AG04449 (cell line): ENCODE measurements at regions not wholly inside any gene's neighbourhood (a gene's known extent, or its start where the extent isn't known, plus 50 kb on each side); places are given as distances from the start of the nearest gene placed in this dataset.

Experiments used
- CTCF ChIA-PET: fragments of 350-600 bp; formaldehyde crosslinking; extraction: SDS; loops from one replicate; lab custom pipeline; 2021; ENCODE audit warnings: antibody characterized with exemption; lab: Yijun Ruan, JAX
- POLR2A ChIA-PET: fragments of 400-600, 350-600 bp; formaldehyde crosslinking; extraction: SDS; loops from one replicate; lab custom pipeline; 2020; ENCODE audit warnings: antibody characterized with exemption, inconsistent platforms; lab: Yijun Ruan, JAX
- DNase-seq: peaks from one replicate; pipeline ENCODE4 v3.0.0-alpha.2; 2010; ENCODE audit warnings: low read depth, low spot score
- H3K4me3 ChIP-seq: 2 replicates; pipeline ENCODE4 v1.5.1; 2011; ENCODE audit warnings: low read depth, mild to moderate bottlenecking, control low read depth, low read length
- TF ChIP-seq, protein P1 (sequence below): IDR thresholded peaks from one replicate; pipeline ENCODE4 v1.5.1; 2011; ENCODE audit warnings: mild to moderate bottlenecking, moderate library complexity, low read length, control low read depth, inconsistent platforms; ENCODE audit not compliant: insufficient read depth; ENCODE audit errors: missing control alignments

DNA sequence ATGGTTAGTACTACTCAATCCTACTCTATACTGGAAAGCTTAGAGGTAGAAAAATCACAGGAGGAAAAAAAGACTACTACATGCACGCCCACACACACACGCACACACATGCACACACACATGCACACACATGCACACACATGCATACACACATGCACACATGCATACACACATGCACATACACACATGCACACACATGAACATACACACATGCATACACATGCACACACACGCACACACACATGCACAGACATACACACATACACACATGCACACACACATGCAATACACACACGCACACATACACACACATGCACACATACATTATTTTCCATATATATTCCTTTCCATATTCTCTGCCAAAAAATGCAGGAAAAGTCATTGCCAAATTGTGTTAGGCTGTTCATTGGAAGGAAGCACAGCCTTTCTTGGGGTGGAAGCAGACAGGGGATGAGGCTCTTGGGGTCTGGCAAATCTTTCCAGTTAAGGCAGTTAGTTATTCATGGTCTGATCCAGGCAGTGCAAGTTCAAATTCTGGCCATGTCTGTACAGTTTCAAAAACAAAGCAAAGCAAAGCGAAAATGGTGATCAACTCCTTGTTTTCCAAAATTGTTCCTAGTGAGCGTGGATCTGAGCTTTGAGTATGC is 187.9 kb upstream of the EGFLAM start:
- CTCF ChIA-PET: no interaction called here
- TF ChIP-seq, protein P1, sequence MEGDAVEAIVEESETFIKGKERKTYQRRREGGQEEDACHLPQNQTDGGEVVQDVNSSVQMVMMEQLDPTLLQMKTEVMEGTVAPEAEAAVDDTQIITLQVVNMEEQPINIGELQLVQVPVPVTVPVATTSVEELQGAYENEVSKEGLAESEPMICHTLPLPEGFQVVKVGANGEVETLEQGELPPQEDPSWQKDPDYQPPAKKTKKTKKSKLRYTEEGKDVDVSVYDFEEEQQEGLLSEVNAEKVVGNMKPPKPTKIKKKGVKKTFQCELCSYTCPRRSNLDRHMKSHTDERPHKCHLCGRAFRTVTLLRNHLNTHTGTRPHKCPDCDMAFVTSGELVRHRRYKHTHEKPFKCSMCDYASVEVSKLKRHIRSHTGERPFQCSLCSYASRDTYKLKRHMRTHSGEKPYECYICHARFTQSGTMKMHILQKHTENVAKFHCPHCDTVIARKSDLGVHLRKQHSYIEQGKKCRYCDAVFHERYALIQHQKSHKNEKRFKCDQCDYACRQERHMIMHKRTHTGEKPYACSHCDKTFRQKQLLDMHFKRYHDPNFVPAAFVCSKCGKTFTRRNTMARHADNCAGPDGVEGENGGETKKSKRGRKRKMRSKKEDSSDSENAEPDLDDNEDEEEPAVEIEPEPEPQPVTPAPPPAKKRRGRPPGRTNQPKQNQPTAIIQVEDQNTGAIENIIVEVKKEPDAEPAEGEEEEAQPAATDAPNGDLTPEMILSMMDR: no peak
- POLR2A ChIA-PET: no interaction called here
- H3K4me3 ChIP-seq: no peak overlapping the region
- no peak for DNase-seq

DNA sequence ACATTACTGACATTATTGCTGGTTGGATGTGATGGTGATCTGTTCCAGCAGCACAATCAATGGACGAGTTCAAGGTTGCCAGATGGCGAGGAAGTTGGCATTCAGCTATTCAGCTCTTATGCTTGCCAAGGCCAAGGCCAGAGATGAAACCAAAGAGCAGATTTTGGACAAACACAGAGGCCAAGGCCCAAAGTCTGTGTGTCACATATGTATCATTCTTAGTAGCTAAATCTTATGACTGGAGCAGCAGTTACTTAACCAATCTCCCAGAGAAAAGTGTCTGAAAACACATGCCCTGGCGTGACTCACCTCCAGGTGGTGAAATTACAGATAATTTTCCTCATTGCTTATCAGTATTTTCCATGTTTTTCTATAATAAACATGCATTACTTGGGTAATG is 189.0 kb upstream of the EGFLAM start:
- POLR2A ChIA-PET: no interaction called here
- TF ChIP-seq, protein P1: no peak
- H3K4me3 ChIP-seq: no peak overlapping the region
- no peak for DNase-seq
- CTCF ChIA-PET: no interaction called here

GRCh38 chr5:38060354-38060753 is 198.0 kb upstream of the EGFLAM start:
- CTCF ChIA-PET: no interaction called here
- H3K4me3 ChIP-seq: no peak overlapping the region
- POLR2A ChIA-PET: no interaction called here
- peak; percentile 12 for DNase-seq
- TF ChIP-seq, protein P1: no peak

- TF ChIP-seq, protein P1: no peak
- POLR2A ChIA-PET: no interaction called here
- DNase-seq: no peak
- CTCF ChIA-PET: no interaction called here
- H3K4me3 ChIP-seq: no peak overlapping the region
Observed at GRCh38 chr5:38059876-38060275, 198.5 kb upstream of the EGFLAM start.

DNA sequence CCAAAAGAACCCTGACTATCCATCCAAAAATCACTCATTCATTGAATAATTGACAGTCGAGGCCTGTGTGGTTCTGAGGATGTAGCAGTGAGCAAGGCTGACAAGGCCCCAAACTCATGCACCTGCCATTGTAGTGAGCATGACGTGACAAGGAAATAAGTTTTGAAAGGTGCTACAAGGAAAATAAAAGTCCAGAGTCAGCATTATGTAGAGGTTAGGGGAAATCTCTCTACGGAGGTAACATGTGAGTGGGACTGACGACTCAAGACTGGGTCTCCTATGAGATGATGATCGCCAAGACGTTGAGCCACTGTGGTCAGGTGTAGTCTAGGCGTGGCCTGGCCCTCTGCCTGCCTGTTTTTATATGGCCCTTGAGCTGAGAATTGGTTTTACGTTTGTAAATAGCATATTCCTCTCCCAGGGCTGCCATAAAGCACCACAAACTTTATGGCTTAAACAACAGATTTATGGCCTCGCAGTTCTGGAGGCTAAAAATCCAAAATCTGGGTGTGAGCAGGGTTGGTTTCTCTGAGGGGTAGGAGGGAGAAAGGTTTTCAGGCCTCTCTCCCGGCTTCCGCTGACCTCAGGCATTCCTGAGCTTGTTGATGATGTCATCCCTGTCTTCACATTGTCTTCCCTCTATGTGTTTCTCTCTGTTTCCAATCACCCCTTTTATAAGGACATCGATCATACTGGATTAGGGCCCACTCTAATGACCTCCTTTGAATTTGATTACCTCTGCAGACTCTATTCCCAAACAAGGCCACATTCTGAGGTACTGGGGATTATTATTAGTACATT is 206.4 kb upstream of the EGFLAM start:
- TF ChIP-seq, protein P1: no peak
- no peak overlapping the region for H3K4me3 ChIP-seq
- DNase-seq: no peak
- ChIA-PET POLR2A (no interaction called here), CTCF (no interaction called here)

- POLR2A ChIA-PET: no interaction called here
- H3K4me3 ChIP-seq: no peak overlapping the region
- TF ChIP-seq, protein P1: no peak
- no peak for DNase-seq
- CTCF ChIA-PET: no interaction called here
Observed at GRCh38 chr5:38048400-38048799, 208.6 kb upstream of the GDNF start.
